CD4-positive, alpha-beta T cell treated with Interleukin-4 for 4 hours (primary cell): ENCODE measurements at regions not wholly inside any gene's neighbourhood (a gene's known extent, or its start where the extent isn't known, plus 50 kb on each side); places are given as distances from the start of the nearest gene placed in this dataset.

Experiments
- DNase-seq: peaks from one replicate; pipeline ENCODE4 v3.0.0-alpha.2; 2020

DNA sequence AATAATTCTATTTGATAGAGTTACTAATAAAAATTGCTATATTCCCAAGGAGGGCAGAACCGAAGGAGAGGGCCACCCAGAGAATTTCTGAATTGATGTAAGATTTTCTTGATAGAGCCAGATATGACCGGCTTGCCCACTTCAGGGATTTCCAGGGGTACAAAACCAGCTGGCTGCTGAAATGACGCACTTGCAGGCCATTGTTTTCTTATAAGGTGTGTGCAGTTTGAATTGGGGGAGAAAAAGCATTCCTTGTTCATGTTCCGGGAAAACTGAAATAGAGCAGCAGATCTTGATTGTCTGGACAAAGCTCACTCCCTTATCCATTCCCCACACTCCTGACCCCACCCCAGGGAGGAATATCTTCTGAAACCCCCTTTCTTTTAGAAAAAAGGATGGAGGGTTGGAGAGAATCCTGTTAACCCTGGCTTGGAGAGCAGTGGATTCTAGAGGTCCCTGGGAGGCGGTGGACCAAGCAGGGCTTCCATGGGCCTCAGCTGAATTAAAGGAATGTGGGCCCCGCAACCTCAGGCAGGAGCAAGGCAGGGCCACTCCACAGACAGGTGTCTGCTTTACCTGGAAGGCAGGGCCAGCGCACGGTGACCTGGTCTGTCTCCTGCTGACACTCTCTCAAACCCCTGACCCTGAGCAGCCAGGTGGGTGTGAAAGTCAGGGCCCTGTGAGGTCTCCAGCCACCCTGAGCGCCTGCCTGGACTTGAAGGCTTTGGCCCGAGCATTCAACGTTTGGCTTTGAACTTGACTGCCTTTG, 96.4 kb downstream of the TMEM170B start:
- no peak for DNase-seq

DNA sequence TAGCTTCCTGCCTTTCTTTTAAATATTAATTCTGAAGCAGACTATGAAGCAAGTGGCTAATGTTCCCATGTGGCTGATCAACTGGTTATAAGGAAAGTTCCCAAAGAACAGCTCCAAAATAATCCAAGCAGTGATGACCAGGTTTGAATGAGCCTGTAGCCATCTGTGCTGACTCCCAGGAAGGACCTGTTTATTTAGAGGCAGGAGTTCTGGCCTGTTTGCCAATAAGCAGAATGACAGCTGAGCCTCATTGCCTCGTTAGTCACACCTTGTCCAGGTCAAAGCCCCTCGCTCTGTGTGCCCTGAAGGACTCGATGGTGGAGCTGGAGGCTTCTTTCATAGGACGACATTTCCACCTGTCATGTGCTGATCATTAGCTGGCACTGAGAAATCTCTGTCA, 97.4 kb downstream of the TMEM170B start:
- DNase-seq: no peak

- DNase-seq: no peak
These were observed 98.6 kb downstream of the TMEM170B start for GRCh38 chr6:11636121-11636520.

- DNase-seq: no peak
These were observed 99.7 kb downstream of the TMEM170B start for GRCh38 chr6:11637266-11637665.

- DNase-seq: no peak
These were observed 102.1 kb downstream of the TMEM170B start for GRCh38 chr6:11639376-11640235.

- DNase-seq: no peak
These were observed 102.9 kb downstream of the TMEM170B start for GRCh38 chr6:11640486-11640885.

GRCh38 chr6:11644071-11644470, 106.5 kb downstream of the TMEM170B start:
- DNase-seq: no peak

DNA sequence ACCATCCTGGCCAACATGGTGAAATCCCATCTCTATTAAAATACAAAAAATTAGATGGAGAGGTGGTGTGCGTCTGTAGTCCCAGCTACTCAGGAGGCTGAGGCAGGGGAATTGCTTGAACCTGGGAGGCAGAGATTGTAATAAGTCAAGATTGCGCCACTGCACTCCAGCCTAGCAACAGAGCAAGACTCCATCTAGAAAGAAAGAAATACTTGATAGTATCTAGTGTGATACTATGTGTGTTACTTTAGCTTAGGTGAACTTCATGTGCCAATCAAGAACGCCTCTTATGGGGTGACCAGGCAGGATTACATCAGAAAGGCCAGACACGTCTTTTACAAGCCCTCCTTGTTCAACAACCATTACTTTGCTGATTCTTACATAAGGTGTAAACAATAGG, 107.1 kb downstream of the TMEM170B start:
- DNase-seq: no peak

- DNase-seq: no peak
These were observed 107.5 kb downstream of the TMEM170B start for GRCh38 chr6:11645016-11645415.

DNA sequence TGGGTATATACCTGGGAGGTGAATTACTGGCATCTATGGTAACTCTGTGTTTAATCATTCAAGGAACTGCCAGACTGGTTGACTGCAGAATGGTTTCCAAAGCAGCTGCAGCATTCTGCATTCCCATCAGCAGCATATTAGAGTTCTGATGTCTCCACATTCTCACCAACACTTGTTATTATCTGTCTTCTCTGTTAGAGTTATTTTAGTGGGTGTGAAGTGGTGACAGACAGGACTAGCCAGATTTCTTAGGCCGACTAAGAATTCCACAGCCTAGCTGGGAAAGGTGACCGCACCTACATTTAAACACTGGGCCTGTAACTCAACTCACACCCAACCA, 110.9 kb downstream of the TMEM170B start:
- no peak for DNase-seq

- DNase-seq: no peak
These were observed 111.3 kb downstream of the TMEM170B start for GRCh38 chr6:11648889-11649288.

DNA sequence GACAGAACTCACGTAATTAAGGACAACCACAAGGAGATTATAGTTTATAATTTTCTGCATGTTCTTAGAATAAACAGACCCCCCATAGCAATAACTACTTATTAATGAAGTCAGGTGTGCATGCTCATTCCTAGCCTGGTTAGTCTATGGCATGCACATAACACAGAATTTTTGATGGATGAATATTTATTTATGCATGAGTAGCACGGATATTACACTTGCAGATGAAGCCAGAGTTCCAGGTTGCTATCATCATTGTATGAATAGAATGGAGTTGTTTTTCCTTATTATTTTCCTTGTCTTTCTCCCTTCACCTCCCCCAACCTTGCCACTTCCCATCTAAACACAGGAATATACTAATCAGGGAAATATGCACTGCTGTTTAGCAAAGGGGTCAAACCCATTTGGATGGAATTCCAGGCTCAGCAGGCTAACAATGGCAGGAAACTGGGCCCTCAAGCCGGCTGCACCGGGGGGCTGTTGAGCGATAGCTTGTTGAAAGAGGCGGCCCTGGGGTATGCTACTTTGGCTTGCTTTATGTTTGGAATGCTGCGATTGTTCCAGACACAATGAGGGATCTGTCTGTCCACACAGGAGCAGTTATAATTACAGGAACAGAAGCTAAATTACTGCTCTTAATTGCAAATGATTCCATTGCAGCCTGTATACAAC, 112.6 kb downstream of the TMEM170B start:
- DNase-seq: no peak

- DNase-seq: no peak
These were observed 113.2 kb downstream of the TMEM170B start for GRCh38 chr6:11650711-11651110.

DNA sequence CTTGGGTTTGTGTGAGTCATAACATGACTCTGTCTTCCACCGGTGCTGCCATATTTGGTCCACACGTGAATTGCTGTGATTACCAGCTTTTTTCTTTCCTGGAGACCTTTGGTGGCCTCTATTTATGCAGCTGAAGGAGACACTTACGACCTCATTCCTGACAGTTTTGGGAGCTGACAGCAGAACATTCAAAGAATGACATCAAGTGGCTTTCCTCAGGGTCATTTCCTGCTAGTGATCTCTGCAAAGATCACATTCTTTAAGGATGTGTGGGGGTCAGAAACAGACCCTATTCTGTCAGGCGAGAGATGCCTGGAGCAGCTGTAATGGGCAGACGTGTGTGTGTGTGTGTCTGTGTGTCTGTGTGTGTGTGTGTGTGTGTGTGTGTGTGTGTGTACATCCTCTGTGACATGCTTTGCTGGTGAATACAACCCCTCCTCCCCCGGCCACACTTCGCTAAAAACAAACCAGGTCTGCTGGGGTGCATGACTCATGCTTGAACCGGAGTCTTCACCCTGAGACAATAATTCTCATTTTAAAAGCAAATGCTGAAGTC, 115.6 kb downstream of the TMEM170B start:
- peak; percentile 39 for DNase-seq

DNA sequence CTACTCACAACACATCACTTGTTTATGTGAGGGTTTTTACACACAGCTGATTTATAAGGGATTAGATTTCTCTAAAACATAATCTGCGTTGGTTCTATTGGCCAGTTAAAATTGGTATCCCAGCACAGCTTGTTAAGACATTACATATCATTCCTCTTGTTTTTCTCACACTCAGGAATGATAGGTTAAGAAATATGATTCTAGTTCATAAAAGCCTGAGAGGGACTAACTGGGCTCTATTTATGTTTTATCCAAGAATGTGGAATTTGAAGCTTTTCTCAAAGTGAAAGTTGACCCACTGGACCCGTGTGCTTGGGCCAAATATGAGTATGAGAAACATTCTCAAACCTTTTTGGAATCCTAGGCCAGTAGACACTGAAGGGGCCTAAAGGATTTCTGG, 117.3 kb downstream of the TMEM170B start:
- DNase-seq: no peak

DNA sequence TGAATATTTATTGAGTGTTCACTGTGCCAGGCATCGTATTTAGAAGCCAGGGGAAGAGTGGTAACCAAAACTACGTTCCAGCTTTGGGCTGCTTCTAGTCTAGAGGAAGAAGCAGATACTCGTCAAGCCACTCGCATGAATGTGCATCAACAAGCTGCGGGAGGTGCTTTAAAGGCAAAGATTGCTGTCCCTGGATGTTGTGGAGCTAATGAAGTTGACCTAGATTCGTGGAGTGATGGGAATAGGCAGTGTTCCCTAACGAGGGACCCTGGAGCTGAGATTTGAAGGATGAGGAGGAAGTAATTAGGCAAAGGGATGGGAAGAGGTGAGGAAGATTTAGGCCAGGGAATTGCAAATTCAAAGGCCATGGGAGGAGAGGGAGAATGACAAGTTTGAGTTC, 118.9 kb downstream of the TMEM170B start:
- no peak for DNase-seq

GRCh38 chr6:11659757-11660156, 118.8 kb downstream of the ADTRP start:
- no peak for DNase-seq

GRCh38 chr6:11662323-11662722, 116.3 kb downstream of the ADTRP start:
- no peak for DNase-seq

DNA sequence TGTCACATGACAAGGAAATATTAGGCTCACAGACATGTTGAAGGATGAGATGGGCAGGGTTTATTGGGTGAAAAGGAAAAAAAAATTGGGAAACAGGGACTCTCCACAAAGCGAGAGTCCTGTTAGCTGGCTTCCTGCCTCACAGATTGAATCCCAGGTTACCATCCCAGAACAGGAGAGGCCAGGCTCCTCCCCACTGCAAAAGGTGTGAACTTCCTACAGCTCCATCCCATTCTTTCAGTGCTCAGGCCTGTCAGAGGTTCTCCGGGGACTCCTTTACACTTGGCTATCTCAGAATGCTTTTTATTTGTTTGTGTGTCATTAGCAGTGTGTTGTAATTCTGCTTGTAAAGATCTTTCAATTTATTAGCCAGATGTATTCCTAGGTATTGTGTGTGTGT, 115.1 kb downstream of the ADTRP start:
- no peak for DNase-seq
